ENCODE measurements at regions not wholly inside any gene's neighbourhood (a gene's known extent, or its start where the extent isn't known, plus 50 kb on each side); places are given as distances from the start of the nearest gene placed in this dataset.
"Not testable (repeated sequence)": the region's sequence is repeated elsewhere in the genome, so short reads cannot be mapped to it uniquely, and the experiment has no call there.

DNA sequence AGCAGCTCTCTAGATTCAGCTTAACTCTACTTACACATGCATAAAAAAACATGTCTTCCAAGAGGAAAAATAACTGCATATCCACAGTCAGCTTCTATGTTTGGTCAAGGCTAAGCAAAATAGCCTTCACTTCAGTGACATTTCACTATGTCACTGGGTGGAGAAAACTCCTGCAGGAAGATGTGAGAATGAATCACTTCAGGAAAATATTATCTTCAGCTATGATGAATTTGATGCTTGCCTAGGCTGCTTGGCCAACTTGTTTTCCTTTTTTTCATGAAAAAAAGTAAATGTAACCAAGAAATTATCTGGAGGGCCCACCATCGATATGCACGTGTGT is 143.0 kb upstream of the ZNF608 start:
- no peak overlapping the region for H3K4me3 ChIP-seq (ENCODE audit: low read depth, low read length)
- no peak for DNase-seq (ENCODE audit: low read depth)

DNA sequence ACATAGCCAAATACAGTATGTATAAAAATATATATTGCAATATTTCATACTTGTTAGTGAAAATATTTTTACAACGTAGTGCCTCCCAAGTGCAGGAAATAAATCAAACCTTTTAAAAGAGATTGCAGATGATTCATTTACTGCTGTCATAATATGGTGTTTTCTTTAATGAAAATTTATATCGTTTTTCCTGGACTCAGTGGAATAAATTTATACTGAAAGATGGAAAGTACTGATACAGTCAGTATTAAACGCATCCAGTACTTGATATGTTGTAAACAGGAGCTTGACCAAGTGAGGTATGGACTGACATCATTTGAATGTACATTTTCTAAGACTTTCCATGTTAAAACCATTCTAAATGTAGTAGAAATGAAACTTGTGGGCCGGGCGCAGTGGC is 143.4 kb upstream of the ZNF608 start:
- DNase-seq (ENCODE audit: low read depth) = no peak
- no peak overlapping the region for H3K4me3 ChIP-seq (ENCODE audit: low read depth, low read length)

DNA sequence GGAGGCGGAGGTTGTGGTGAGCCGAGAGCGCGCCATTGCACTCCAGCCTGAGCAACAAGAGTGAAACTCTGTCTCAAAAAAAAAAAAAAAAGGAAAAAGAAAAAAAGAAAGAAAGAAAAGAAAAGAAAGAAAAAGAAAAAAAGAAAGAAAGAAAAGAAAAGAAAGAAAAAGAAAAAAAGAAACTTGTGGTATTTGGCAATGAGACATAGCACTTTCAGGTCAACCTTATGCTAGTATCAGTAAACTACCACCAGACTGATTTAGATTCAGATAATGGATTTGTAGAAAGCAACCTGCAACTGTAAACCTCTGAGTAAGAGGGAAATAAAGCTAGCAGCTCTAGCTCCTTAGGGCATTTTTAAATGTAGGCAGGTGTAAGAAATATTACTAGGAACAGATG is 144.0 kb upstream of the ZNF608 start:
- not testable (repeated sequence) for H3K4me3 ChIP-seq (ENCODE audit: low read depth, low read length); DNase-seq (ENCODE audit: low read depth)

DNA sequence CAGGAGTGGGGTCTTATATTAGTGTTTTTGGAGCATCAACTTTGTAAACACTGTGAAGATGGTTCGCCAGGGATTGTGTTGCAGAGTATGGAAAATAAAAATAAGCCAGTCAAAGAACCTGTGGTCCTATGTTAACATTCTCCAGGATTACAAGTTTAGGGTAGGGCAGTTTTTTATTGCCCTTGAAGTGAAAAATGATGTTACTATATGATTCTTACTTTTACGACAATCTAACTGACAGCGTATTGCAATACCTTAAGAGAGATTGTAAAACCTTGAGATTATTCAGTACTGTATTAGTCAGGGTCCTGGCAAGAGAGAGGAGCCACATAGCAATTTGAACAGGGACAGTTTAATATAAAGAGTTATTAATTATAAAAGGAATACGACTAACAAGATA is 144.7 kb upstream of the ZNF608 start:
- no peak overlapping the region for H3K4me3 ChIP-seq (ENCODE audit: low read depth, low read length)
- no peak for DNase-seq (ENCODE audit: low read depth)

DNA sequence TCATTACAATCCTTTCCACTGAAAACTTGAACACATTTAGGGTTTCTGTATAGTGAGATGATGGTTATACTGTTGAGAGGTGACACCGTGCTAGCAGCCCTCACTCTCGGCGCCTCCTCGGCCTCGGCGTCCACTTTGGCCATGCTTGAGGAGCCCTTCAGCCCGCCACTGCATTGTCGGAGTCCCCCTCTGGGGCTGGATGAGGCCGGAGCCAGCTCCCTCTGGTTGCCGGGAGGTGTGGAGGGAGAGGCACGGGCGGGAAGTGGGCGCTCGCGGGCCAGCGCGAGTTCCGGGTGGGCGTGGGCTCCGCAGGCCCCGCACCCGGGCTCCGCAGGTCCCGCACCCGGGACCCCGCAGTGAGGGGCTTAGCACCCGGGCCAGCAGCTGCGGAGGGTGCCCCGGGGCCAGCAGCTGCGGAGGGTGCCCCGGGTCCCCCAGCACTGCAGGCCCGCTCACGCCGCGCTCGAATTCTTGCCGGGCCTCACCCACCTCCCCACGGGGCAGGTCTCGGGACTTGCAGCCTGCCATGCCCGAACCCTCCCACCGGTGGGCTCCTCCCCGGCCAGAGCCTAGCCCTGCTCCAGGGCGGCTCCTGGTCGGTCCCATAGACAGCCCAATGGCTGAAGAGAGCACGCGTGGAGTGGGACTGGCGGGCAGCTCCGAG is 145.9 kb upstream of the ZNF608 start:
- no peak overlapping the region for H3K4me3 ChIP-seq (ENCODE audit: low read depth, low read length)
- DNase-seq (ENCODE audit: low read depth) = no peak

DNA sequence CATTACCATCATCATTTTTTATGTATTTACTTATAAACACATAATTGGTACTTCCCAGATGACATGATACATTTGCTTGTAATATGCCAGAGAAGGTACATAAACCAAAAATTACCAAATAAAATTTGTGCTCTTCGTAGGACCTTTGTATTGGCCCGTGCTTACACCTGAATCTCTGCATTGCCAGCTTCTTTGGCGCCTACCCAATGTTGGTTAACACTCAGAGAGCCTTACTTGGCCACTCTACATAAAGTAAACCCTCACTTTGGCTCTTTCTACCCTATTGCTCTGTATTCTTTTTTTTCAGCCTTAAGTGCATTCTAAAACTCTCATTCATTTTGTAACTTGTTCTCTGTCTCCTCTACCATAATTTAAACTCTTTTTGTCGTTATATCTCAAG is 148.1 kb upstream of the ZNF608 start:
- no peak overlapping the region for H3K4me3 ChIP-seq (ENCODE audit: low read depth, low read length)
- no peak for DNase-seq (ENCODE audit: low read depth)

DNA sequence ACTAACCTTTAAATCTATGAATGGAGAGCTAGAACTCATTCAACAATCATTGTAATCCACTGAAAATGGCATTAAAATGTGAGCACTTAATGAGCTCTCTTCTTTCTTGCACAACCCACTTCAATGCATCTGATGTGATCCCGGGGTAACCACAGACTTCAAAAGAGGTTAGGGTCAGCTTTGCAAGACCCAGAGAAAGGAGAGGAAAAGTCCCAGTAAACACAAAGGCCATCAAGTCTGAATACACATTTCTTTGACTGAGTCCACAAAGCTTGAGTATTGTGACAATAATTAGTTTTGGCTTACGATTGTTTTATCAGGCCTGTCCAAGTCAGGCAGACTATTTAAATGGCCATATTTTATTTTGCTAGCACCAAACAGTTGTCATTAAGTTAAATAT is 148.8 kb upstream of the ZNF608 start:
- no peak for DNase-seq (ENCODE audit: low read depth)
- no peak overlapping the region for H3K4me3 ChIP-seq (ENCODE audit: low read depth, low read length)

DNA sequence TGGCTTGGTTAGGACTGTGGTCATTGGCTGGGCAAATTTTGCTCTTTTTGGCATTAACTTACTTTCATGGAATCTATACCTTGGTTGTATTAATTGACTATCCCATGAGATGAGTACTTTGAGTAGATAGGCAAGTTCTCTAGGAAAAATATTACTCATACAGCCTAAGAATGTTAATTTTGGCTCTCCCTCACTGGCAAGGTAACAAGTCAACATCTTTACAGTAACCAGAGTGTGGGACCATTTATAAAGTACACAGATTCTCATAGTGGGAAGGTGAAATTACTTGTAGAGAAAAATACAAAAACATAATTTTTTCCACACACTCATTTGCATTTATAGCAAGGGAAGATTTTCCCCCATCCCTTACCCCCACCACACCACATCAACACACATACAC is 154.6 kb upstream of the ZNF608 start:
- DNase-seq (ENCODE audit: low read depth) = no peak
- H3K4me3 ChIP-seq (ENCODE audit: low read depth, low read length) = no peak overlapping the region

DNA sequence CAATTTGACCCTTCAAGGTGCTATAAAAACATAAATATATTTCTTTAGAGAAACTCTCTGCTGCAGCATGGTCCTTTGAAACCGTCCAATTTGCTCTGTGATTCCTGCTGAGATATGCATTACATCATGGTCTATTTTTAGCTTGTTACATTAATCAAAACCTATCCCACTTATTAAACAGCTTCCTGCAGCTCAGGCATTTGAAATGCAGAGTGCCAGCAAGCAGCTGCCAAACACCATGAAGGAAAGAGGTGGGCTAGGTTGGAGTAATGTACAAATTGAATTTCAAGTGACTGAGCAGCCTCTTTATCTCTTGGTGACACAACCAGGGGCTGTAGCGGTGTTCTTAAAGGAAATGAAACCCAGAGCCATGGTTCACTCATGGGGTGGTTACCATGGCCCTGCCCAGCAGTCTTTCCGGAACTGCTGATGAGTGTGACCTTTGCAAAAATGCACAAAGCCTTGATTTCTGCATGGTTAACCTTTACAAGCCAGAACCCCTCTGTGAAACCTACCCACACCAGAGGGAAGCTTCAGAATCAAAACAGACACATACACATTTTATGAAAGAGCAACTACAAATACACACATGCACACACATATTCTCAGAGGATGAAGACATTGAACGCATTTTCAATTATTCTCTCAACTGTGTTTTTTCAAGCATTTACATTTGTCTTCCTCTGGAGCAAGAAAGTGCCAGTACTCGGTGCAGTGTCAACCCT is 155.8 kb upstream of the ZNF608 start:
- DNase-seq (ENCODE audit: low read depth) = no peak
- H3K4me3 ChIP-seq (ENCODE audit: low read depth, low read length) = no peak overlapping the region

DNA sequence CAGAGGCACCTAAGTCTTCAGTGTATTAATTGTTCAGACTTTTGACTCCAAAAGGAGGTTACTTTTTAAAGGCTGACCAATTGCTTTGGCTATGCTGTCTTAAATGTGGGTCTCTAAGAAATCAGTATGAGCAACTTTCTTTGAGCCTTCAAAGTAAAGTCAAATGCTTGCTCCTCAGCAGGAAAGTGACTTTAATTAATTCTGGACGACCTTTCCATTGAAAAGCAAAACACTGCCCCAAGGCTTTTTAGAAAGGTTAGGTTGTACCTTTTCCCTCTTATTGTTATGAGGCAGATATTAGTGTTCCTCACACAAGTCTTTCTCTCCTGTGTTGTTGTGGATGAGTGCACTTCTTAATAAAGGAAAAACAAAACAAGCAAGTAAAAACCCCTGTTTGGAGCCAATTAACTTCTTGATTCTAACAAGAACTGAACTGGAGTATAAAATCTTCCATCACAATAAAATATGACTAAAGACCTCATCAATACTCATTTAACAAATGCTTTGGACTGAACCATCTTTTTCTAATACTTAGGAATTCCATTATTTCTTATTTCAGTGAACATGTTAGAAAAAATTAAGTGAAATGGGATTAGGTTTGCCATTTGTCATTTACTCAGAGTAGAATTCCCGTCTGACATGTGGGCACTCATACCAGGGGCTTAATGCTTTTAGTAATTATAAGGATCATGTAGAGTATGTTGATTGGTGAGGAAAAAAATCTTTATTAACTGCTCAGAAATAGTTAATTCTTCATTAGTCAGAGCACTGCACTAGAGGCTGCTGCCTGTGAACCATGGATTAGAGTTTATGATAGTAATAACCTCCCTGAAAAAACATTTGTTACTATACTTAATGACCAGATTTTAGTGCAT is 159.1 kb upstream of the ZNF608 start:
- no peak for DNase-seq (ENCODE audit: low read depth)
- no peak overlapping the region for H3K4me3 ChIP-seq (ENCODE audit: low read depth, low read length)

DNA sequence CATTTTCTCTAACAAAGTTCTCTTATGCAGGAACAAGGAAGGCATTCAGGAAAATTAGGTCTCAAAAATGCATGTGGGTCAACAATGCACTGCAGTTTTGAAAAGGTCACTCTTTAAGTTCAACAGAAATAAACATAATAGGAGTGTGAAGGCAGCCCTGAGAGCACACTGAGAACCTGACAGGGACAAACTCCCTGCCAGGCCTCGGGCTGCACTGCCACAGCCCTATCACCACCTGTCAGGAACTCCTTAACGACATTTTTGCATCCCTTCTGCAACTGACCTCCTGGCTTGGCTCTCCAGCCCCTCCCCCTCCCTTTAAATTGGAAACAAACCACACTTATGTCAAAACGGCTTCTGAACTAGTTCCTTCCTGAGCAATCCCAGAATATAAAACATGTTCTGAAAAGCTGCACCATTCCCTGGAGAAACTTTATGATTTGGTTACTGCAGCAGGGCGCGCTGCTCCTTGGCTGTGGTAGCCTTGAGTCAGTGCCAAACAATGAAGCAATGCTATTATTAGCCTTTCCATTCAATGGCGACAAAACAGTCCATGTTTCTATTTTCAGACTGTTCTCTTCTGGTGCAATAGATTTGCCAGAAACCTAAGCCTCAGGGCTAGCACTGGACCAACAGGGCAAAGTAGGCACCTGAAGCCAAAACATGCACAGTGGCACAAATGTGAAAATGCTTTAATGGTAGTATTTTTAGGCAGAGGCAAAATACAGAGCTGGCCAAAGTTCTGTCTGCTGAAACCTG is 160.1 kb upstream of the ZNF608 start:
- DNase-seq (ENCODE audit: low read depth) = peak; percentile 89
- H3K4me3 ChIP-seq (ENCODE audit: low read depth, low read length) = no peak overlapping the region

DNA sequence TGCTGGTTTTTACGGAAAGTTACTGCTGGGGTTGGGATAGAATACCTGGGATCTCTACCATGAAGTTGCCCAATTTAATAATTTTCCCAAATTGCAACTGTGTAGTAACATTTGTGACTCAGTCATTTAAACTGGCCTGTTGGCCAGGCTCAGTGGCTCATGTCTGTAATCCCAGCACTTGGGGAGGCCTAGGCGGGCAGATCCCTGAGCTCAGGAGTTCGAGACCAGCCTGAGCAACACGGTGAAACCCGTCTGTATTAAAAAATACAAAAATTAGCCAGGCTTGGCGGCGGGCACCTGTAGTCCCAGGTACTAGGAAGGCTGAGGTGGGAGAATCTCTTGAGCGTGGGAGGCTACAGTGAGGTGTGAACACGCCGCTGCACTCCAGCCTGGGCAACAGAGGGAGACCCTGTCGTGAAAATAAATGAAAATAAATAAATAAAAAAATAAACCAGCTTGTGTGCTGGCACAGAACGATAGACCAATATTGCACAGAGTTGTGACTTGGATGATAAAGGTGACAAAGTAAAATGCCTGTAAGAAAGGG is 160.7 kb upstream of the ZNF608 start:
- H3K4me3 ChIP-seq (ENCODE audit: low read depth, low read length) = no peak overlapping the region
- DNase-seq (ENCODE audit: low read depth) = no peak

DNA sequence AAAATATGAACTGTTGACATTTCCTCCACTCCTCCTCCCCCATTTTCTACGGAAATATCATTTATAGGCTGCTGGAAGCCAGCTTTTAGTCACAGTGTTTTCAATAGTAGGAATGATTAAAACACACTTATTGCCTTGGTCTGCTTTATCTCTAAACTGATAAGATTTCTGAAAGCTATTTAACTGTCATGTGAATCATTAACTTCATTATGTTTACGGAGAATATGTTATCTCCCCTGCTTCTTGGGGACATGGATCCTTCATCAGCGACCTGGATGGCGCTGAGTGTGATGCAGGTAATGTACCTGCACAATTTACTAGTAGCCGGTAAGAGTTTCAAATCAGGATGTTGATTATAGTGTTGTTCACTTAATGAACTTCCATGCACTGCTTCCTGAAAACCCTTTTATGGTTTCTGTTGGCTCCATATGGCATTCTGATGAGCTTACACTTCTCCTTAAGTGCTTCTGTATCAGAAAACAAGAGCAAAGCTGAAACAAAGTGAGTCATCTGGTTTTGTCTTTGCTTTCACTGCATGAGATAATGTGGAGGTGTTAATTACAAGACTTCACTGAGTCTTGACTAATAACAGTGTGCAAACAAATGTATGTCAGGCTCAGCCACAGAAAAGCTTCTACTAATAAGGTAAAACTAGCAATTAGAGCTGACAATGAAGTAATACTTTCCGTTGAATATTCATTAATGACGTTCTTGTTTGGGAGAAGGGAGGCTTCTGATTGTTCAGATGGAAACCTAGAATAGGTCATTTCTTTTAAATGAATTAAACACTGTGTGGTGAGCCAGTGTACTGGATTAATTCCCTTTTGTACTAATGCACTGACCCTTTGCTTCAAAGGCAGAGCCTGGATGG is 162.4 kb upstream of the ZNF608 start:
- no peak for DNase-seq (ENCODE audit: low read depth)
- no peak overlapping the region for H3K4me3 ChIP-seq (ENCODE audit: low read depth, low read length)

DNA sequence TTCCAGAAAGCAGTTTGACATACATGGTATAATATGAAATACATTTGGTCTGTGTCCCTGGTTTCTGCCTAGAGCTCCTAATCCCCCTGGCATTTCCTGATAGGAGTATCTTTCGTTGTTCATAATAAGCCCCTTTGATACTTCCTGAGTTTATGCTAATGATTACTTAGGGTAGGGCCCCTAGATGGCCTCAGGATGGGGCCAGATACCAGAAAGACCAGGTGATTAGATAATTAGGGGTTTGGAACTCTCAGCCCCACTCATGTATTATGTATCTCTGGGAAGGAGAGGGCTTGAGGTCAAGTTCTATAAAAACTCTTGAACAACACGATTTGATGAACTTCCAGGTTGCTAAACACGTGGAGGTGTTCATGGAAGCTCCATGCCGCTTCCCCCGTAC is 163.3 kb upstream of the ZNF608 start:
- DNase-seq (ENCODE audit: low read depth) = no peak
- H3K4me3 ChIP-seq (ENCODE audit: low read depth, low read length) = no peak overlapping the region

DNA sequence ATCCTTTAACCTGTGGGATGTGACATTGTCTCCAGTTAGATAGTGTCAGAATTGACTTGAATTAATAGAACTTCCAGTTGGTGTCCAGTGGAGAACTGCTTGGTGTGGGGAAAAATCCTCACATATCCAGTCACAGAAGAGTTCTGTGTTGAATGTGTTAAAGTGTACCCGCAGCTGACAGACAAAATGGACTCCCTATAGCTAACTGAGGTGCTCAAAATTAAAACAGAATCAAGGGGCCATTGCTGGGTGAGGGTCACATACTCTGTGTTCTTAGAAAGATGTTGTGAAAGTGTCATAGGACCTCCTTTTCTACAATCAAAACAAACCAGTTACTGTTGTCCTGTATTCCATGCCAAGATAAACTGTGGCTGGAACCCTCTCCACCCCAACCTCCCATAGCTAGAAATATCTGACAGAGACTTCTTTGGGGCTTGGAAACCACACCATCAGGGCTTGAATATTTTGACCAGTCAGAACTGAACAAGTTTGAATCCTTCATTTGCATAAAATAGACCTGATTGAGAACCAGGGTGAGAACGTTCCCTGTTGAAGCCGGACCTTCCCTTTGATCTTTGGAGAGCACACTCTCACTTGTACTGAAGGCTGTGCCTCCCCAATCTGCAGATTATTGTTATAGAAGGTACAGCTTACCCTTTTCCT is 164.0 kb upstream of the ZNF608 start:
- no peak overlapping the region for H3K4me3 ChIP-seq (ENCODE audit: low read depth, low read length)
- no peak for DNase-seq (ENCODE audit: low read depth)

DNA sequence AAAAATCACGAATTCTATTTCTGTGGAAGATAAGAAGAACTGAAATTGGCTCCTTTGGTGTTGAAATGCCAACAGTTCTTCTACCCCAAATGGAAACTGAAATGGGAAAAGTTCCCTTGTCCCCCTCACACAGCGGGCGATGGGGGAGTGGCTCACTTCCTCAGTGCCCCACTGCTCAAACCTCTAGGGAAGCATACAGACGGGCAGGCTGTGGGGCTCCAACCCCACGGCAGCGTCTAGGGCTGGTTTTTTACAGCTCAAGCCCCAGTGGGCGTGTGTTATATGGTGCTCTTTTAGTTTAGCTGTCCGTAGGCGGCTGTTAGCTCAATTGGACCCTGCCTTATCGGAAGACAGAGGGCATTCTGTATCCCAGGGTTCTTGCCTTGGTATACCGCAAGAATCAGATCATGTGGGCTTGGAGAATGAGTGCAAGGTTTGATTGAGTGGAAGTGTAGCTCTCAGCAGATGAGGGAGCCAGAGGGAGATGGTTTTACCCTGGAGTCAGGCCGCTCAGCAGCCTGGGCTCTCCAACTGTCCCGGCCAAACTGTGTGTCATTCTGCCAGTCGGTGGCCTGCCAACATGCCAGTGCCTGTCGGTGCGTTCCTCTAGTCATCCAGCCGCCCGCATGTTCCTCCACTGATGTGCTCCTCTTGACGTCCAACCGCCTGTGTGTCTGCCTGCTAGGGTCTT is 166.3 kb upstream of the ZNF608 start:
- H3K4me3 ChIP-seq (ENCODE audit: low read depth, low read length) = no peak overlapping the region
- no peak for DNase-seq (ENCODE audit: low read depth)

DNA sequence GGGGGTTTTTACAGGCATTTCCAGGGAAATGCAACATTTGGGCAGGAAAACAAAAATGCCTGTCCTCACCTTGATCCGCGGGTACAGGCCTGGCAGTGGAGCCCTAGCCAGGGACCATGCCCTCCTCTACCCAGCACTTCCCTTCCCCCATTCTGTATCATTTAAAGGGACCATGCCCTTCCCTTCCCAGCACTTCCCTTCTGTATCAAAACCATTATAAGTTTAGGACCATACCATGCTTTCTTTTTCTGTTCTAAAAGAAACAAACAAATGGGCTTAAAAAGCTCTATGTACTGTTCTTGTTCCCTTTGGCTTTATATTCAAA is 166.9 kb upstream of the ZNF608 start:
- no peak overlapping the region for H3K4me3 ChIP-seq (ENCODE audit: low read depth, low read length)
- no peak for DNase-seq (ENCODE audit: low read depth)

DNA sequence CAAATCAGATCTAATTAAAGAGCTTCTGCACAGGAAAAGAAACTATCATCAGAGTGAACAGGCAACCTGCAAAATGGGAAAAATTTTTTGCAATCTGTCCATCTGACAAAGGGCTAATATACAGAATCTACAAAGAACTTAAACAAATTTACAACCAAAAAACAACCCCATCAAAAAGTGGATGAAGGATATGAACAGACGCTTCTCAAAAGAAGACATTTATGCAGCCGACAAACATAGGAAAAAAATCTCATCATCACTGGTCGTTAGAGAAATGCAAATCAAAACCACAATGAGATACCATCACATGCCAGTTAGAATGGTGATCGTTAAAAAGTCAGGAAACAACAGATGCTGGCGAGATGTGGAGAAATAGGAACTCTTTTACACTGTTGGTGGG is 169.9 kb upstream of the ZNF608 start:
- not testable (repeated sequence) for H3K4me3 ChIP-seq (ENCODE audit: low read depth, low read length); DNase-seq (ENCODE audit: low read depth)

Data from skeletal muscle cell (primary cell).